Sigmoid colon (tissue), 6 donors: ENCODE measurements at regions not wholly inside any gene's neighbourhood (a gene's known extent, or its start where the extent isn't known, plus 50 kb on each side); places are given as distances from the start of the nearest gene placed in this dataset.

Experiments used
- DNase-seq: peaks from one replicate; pipeline ENCODE4 v3.0.0-alpha.2; 2019
- H3K27ac ChIP-seq, 4 donors: fragments of 200-600 bp; sonication (generic); one replicate each; pipeline ENCODE4 v1.5.1; 2016 to 2019; ENCODE audit warnings: mild to moderate bottlenecking in 1 of 4
- H3K27me3 ChIP-seq, 3 donors: fragments of 200-600 bp; sonication (generic); one replicate each; pipeline ENCODE4 v1.5.1; 2019; ENCODE audit warnings: mild to moderate bottlenecking in 1 of 3
- H3K36me3 ChIP-seq, 4 donors: fragments of 200-600 bp; sonication (generic); one replicate each; pipeline ENCODE4 v1.5.1; 2016 to 2019
- H3K4me1 ChIP-seq, 4 donors: fragments of 200-600 bp; sonication (generic); one replicate each; pipeline ENCODE4 v1.5.1; 2017 to 2019
- H3K4me3 ChIP-seq, 4 donors: fragments of 200-600 bp; sonication (generic); one replicate each; pipeline ENCODE4 v1.5.1; 2017 to 2019; ENCODE audit warnings: mild to moderate bottlenecking in 2 of 4, moderate library complexity in 1 of 4
- H3K9me3 ChIP-seq, 4 donors: fragments of 200-600 bp in 3 of 4; sonication (generic) in 3 of 4; one replicate each; pipeline versions ENCODE4 v1.5.1 to v1.6.1; 2013 to 2019
- EP300 ChIP-seq, 4 donors: sonication (generic); formaldehyde crosslinking; IDR thresholded peaks; one replicate each; pipeline ENCODE4 v1.6.1; 2017; ENCODE audit warnings: antibody characterized with exemption in 4 of 4
- POLR2A ChIP-seq, 2 donors: fragments of 450-650 bp; IDR thresholded peaks; one replicate each; pipeline ENCODE4 v1.6.1; 2016; ENCODE audit warnings: antibody characterized with exemption in 2 of 2, mild to moderate bottlenecking in 2 of 2, moderate library complexity in 2 of 2
- POLR2AphosphoS5 ChIP-seq, 4 donors: sonication (generic); formaldehyde crosslinking; IDR thresholded peaks; one replicate each; pipeline ENCODE4 v1.6.1; 2017; ENCODE audit warnings: antibody characterized with exemption in 4 of 4
- WGBS, 2 donors: extraction: QIAGEN DNeasy Blood & Tissue Kit; methylation state at CpG; one replicate each; pipeline ENCODE4 v1.1.7; 2013; 5-methylcytosine and 5-hydroxymethylcytosine counted together
- intact Hi-C: fragments of 100-400 bp; cut with DNase I; formaldehyde crosslinking; loops from one replicate; pipeline ENCODE4 v1.15.1; 2023
- TF ChIP-seq, protein P1 (sequence below), 4 experiments: fragments of 450-650 bp in 3 of 4; fragments of 200-600 bp in 1 of 4; IDR thresholded peaks; one replicate each; pipeline ENCODE4 v1.5.1; 2016 to 2019; ENCODE audit warnings: antibody characterized with exemption in 4 of 4, mild to moderate bottlenecking in 3 of 4, moderate library complexity in 2 of 4
- donor health status: healthy with polysubstance abuse.
- donor health status: healthy.

DNA sequence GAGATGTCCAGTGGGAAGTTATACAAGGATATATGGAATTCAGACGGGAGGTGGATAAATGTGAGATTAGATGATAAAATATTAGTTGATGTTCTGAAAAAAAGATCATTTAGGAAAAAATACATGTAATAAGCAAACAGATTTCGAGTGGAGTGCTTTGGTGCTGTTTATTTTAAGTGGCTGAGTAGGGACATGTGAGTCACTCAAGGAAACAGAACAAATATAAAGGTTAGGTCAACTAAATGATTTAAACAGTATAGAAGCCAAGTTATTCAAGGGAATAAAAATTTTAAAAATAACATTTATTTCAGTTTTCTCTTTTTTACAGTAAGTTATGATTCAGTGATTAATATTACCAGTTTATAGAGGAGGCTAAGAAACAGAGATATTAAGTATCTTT is 1046.7 kb upstream of the B3GALT2 start:
- WGBS, 2 donors: 31 to 69% methylated on average over 2 of the region's 2 CpGs
- no peaks in the 10 kb centered on the region for H3K9me3 ChIP-seq
- H3K4me1 ChIP-seq: no peaks in the 10 kb centered on the region
- no peaks in the 10 kb centered on the region for H3K36me3 ChIP-seq
- DNase-seq: no peak
- no peak overlapping the region for H3K4me3 ChIP-seq
- no peaks in the 10 kb centered on the region for H3K27me3 ChIP-seq
- no peak overlapping the region for H3K27ac ChIP-seq
- intact Hi-C loops: no loop called here
- TF ChIP-seq, protein P1, sequence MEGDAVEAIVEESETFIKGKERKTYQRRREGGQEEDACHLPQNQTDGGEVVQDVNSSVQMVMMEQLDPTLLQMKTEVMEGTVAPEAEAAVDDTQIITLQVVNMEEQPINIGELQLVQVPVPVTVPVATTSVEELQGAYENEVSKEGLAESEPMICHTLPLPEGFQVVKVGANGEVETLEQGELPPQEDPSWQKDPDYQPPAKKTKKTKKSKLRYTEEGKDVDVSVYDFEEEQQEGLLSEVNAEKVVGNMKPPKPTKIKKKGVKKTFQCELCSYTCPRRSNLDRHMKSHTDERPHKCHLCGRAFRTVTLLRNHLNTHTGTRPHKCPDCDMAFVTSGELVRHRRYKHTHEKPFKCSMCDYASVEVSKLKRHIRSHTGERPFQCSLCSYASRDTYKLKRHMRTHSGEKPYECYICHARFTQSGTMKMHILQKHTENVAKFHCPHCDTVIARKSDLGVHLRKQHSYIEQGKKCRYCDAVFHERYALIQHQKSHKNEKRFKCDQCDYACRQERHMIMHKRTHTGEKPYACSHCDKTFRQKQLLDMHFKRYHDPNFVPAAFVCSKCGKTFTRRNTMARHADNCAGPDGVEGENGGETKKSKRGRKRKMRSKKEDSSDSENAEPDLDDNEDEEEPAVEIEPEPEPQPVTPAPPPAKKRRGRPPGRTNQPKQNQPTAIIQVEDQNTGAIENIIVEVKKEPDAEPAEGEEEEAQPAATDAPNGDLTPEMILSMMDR (IDR thresholded peaks at IDR 0.05): no peak
- no peak for TF ChIP-seq EP300 (IDR thresholded peaks at IDR 0.05)
- TF ChIP-seq POLR2A (IDR thresholded peaks at IDR 0.05): no peak
- TF ChIP-seq POLR2AphosphoS5 (IDR thresholded peaks at IDR 0.05): no peak

DNA sequence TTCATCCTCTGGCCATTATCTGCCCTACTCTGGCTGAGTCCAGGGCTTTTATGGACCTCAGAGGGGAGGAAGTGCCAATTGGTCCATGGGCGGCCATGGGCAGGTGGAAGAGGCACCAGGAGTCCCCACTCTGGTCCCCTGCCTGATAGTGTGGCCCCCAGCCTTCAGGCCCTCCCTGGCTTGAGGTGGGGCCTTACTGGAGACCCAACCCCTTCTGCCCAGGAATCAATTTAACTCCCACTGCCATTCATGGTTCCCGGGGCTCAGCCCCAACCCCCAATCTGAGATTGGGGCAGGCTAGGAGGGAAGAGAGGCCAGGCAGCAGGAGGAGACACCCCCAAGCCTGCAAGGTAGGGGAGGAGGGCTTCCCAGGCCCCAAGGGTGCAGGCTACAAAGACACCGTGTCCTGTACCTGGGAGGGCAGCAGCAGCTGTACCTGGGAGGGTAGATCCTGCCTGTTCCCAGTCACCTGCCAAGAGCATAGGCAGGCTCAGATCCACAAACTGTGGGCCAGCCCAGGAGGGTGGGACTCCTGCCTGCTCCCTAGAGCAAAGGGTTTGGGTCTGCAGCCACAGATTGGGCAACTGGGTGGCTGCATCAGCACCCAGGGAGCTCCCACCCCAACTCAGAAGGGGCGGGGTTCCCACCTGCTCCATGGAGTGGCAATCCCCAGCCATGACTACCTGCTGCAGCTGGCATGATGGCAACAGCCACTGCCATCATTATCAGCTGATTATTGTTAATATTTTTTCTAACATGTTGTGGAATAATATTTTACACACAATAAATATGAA is 1044.1 kb upstream of the B3GALT2 start:
- H3K9me3 ChIP-seq: no peaks in the 10 kb centered on the region
- DNase-seq: no peak
- TF ChIP-seq POLR2AphosphoS5 (IDR thresholded peaks at IDR 0.05) (no peak), POLR2A (IDR thresholded peaks at IDR 0.05) (no peak), EP300 (IDR thresholded peaks at IDR 0.05) (no peak)
- TF ChIP-seq, protein P1 (IDR thresholded peaks at IDR 0.05): no peak
- H3K36me3 ChIP-seq: no peaks in the 10 kb centered on the region
- H3K4me3 ChIP-seq: no peak overlapping the region
- intact Hi-C loops: no loop called here
- H3K27ac ChIP-seq: no peak overlapping the region
- H3K27me3 ChIP-seq: no peaks in the 10 kb centered on the region
- H3K4me1 ChIP-seq: no peaks in the 10 kb centered on the region
- 93 to 96% methylated on average over 4 of the region's 4 CpGs for WGBS, 2 donors

DNA sequence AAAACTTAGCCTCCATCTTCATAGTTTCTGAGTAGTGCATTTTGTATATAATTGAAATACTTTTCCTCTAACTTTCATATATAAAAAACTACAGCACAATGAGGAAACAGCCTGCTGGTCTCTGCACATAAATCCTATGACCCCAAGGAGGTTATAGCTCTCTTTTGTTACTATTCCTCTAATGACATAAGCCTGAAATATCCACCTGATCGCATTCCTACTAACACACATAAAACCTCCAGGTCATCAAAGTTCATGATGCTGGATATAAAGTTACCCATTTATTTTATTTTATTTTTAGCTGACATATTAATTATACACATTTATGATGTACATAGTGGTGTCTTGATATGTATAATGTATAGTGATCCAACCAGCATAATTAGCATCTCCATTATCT is 1042.0 kb upstream of the B3GALT2 start:
- no peaks in the 10 kb centered on the region for H3K9me3 ChIP-seq
- intact Hi-C loops: no loop called here

DNA sequence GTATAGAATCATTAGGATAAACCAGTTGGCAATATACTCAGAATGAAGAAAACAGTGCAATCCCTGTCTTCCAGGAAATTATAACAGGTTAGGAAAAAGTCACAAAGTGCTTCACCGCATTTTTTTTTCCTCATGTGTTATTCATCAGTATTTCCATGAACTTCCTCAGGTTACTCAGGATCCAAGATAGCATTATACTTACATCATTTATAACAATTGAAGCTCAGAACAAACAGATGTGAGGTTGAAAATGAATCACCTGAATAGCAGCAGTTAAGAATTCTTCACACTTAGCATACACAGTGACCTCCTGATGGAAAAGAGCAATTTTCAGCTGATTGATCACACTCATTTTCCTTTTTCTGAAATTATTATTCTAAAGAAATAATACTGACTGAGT is 1040.7 kb upstream of the B3GALT2 start:
- Histone ChIP-seq H3K4me3 (no peak overlapping the region), H3K9me3 (no peaks in the 10 kb centered on the region), H3K27ac (no peak overlapping the region), H3K27me3 (no peaks in the 10 kb centered on the region), H3K36me3 (no peaks in the 10 kb centered on the region), H3K4me1 (no peaks in the 10 kb centered on the region)
- no peak for DNase-seq
- TF ChIP-seq POLR2A (IDR thresholded peaks at IDR 0.05) (no peak), POLR2AphosphoS5 (IDR thresholded peaks at IDR 0.05) (no peak), EP300 (IDR thresholded peaks at IDR 0.05) (no peak)
- TF ChIP-seq, protein P1 (IDR thresholded peaks at IDR 0.05): no peak
- intact Hi-C loops: no loop called here
- 95 to 99% methylated on average over 1 of the region's 1 CpG for WGBS, 2 donors

More for the DNA sequence above, 1042.0 kb upstream of the B3GALT2 start:
- no peak overlapping the region for H3K4me3 ChIP-seq
- no peak for DNase-seq
- H3K36me3 ChIP-seq: no peaks in the 10 kb centered on the region
- no peak overlapping the region for H3K27ac ChIP-seq
- 93 to 94% methylated on average over 1 of the region's 1 CpG for WGBS, 2 donors
- H3K4me1 ChIP-seq: no peaks in the 10 kb centered on the region
- TF ChIP-seq POLR2AphosphoS5 (IDR thresholded peaks at IDR 0.05) (no peak), POLR2A (IDR thresholded peaks at IDR 0.05) (no peak), EP300 (IDR thresholded peaks at IDR 0.05) (no peak)
- TF ChIP-seq, protein P1 (IDR thresholded peaks at IDR 0.05): no peak
- no peaks in the 10 kb centered on the region for H3K27me3 ChIP-seq

DNA sequence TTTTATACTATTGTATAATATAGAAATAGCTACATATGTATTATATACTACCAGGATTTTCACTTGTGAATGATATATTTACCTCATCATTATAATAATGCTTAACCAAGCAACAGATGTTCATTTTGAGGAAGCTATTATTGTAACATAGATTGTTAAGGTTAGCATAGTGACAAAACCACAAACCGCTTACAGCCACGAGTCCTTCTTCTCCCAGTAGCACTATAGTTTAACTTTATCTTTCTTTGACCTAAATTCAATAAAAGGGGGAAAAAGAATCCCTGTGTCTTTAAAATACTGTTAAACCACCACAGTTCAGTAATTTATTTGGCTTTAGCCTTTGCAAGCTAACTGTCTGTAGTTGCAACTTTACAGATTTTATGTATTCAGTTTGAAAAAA is 1039.4 kb upstream of the B3GALT2 start:
- DNase-seq: no peak
- intact Hi-C loops: no loop called here
- Histone ChIP-seq H3K9me3 (no peaks in the 10 kb centered on the region), H3K27me3 (no peaks in the 10 kb centered on the region), H3K4me3 (no peak overlapping the region), H3K4me1 (no peaks in the 10 kb centered on the region), H3K27ac (no peak overlapping the region), H3K36me3 (no peaks in the 10 kb centered on the region)
- TF ChIP-seq POLR2A (IDR thresholded peaks at IDR 0.05) (no peak), EP300 (IDR thresholded peaks at IDR 0.05) (no peak), POLR2AphosphoS5 (IDR thresholded peaks at IDR 0.05) (no peak)
- TF ChIP-seq, protein P1 (IDR thresholded peaks at IDR 0.05): no peak
- WGBS, 2 donors: 32 to 38% methylated on average over 2 of the region's 2 CpGs
